HFF-Myc (cell line): ENCODE measurements at regions not wholly inside any gene's neighbourhood (a gene's known extent, or its start where the extent isn't known, plus 50 kb on each side); places are given as distances from the start of the nearest gene placed in this dataset.
"Not testable (repeated sequence)": the region's sequence is repeated elsewhere in the genome, so short reads cannot be mapped to it uniquely, and the experiment has no call there.

Source experiments
- DNase-seq: peaks from one replicate; pipeline ENCODE4 v3.0.0-alpha.2; 2011; ENCODE audit warnings: low read depth; ENCODE audit errors: extremely low read depth
- H3K4me3 ChIP-seq: replicated peaks from 2 replicates; pipeline ENCODE4 v1.5.1; 2011; ENCODE audit warnings: low read depth, mild to moderate bottlenecking, control low read depth, low read length
- CTCF ChIP-seq: IDR thresholded peaks from 2 replicates; pipeline ENCODE4 v1.5.1; 2012; ENCODE audit warnings: mild to moderate bottlenecking, low read depth, low read length, control low read depth; ENCODE audit errors: missing control alignments

GRCh38 chr6:25154034-25154596, 125.1 kb upstream of the CARMIL1 start:
- no peak overlapping the region for H3K4me3 ChIP-seq
- TF ChIP-seq CTCF: no peak
- DNase-seq: no peak

GRCh38 chr6:25155211-25155610, 124.0 kb upstream of the CARMIL1 start:
- no peak for DNase-seq
- no peak overlapping the region for H3K4me3 ChIP-seq
- no peak for TF ChIP-seq CTCF

- no peak for TF ChIP-seq CTCF
- DNase-seq: no peak
Observed at GRCh38 chr6:25156123-25156522, 123.1 kb upstream of the CARMIL1 start.

GRCh38 chr6:25157183-25157582, 122.0 kb upstream of the CARMIL1 start:
- H3K4me3 ChIP-seq: no peak overlapping the region
- DNase-seq: no peak
- no peak for TF ChIP-seq CTCF

More at GRCh38 chr6:25156123-25156522, 123.1 kb upstream of the CARMIL1 start:
- no peak overlapping the region for H3K4me3 ChIP-seq

GRCh38 chr6:25157842-25158241, 121.3 kb upstream of the CARMIL1 start:
- DNase-seq: no peak
- TF ChIP-seq CTCF: no peak
- no peak overlapping the region for H3K4me3 ChIP-seq

GRCh38 chr6:25160134-25160533, 119.0 kb upstream of the CARMIL1 start:
- DNase-seq, H3K4me3 ChIP-seq: not testable (repeated sequence)

GRCh38 chr6:25165177-25165576, 114.0 kb upstream of the CARMIL1 start:
- no peak for TF ChIP-seq CTCF
- DNase-seq: no peak

More at GRCh38 chr6:25165177-25165576, 114.0 kb upstream of the CARMIL1 start:
- H3K4me3 ChIP-seq: no peak overlapping the region
